ENCODE measurements at regions not wholly inside any gene's neighbourhood (a gene's known extent, or its start where the extent isn't known, plus 50 kb on each side); places are given as distances from the start of the nearest gene placed in this dataset.

DNA sequence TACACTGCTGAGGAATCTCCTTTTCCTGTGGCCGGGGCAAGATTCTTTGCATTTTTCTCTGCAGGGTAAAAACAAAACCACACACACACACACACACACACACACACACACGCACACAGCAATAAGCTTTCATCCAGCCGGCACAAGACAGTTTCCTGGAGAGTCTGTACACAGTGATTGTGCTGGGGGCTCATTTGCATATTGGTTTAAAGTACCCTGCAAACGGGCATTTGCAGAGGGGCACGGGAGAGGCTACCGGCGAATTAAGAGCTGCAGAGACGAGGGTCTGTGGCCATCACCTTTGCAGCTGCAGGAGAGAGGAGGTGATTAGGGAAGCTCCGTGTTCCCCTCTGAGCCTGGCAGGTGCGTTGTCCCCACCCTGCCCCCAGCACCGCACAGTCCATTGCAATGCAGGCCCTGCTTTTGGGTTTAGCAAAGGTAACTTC, 219.9 kb downstream of the SHOX start:
- TF ChIP-seq TCF4 (CRISPR knock-in tag; IDR thresholded peaks at IDR 0.05; ENCODE audit: borderline replicate concordance) = no peak
- no peak for TF ChIP-seq CSRNP3 (CRISPR knock-in tag; IDR thresholded peaks at IDR 0.05)
- no peak for TF ChIP-seq ISL1 (CRISPR knock-in tag; IDR thresholded peaks at IDR 0.05)
- no peak for TF ChIP-seq ARNTL (CRISPR knock-in tag; IDR thresholded peaks at IDR 0.05; ENCODE audit: borderline replicate concordance, low read depth)
- no peak for TF ChIP-seq ZNF70 (CRISPR knock-in tag; IDR thresholded peaks at IDR 0.05)
- no peak for TF ChIP-seq CREB5 (CRISPR knock-in tag; IDR thresholded peaks at IDR 0.05; ENCODE audit: low read depth)
- no peak for TF ChIP-seq ZC3H10 (CRISPR knock-in tag; IDR thresholded peaks at IDR 0.05)
- TF ChIP-seq, protein P1, sequence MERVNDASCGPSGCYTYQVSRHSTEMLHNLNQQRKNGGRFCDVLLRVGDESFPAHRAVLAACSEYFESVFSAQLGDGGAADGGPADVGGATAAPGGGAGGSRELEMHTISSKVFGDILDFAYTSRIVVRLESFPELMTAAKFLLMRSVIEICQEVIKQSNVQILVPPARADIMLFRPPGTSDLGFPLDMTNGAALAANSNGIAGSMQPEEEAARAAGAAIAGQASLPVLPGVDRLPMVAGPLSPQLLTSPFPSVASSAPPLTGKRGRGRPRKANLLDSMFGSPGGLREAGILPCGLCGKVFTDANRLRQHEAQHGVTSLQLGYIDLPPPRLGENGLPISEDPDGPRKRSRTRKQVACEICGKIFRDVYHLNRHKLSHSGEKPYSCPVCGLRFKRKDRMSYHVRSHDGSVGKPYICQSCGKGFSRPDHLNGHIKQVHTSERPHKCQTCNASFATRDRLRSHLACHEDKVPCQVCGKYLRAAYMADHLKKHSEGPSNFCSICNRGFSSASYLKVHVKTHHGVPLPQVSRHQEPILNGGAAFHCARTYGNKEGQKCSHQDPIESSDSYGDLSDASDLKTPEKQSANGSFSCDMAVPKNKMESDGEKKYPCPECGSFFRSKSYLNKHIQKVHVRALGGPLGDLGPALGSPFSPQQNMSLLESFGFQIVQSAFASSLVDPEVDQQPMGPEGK (CRISPR knock-in tag; IDR thresholded peaks at IDR 0.05; ENCODE audit: borderline replicate concordance) = no peak
- TF ChIP-seq RARB (CRISPR knock-in tag; IDR thresholded peaks at IDR 0.05) = no peak
- no peak for TF ChIP-seq OSR1 (CRISPR knock-in tag; IDR thresholded peaks at IDR 0.05)
- no peak for TF ChIP-seq ZFP3 (CRISPR knock-in tag; IDR thresholded peaks at IDR 0.05)
